GM23338 (cell line): ENCODE measurements at regions not wholly inside any gene's neighbourhood (a gene's known extent, or its start where the extent isn't known, plus 50 kb on each side); places are given as distances from the start of the nearest gene placed in this dataset.

Source experiments
- ATAC-seq: fragments of 200-7000 bp; cut with Tn5 transposase; 3 replicates; pipeline ENCODE4 v1.9.1; 2020
- DNase-seq: peaks from one replicate; pipeline ENCODE4 v3.0.0-alpha.2; 2015; ENCODE audit warnings: low spot score
- H2AFZ ChIP-seq: fragments of 200-600 bp; sonication (generic); 2 replicates; pipeline ENCODE4 v1.8.0; 2016; ENCODE audit warnings: antibody characterized with exemption, mild to moderate bottlenecking, moderate library complexity
- H3F3A ChIP-seq: fragments of 200-600 bp; sonication (generic); replicated peaks from 2 replicates; pipeline ENCODE4 v1.8.0; 2017; ENCODE audit warnings: antibody characterized with exemption, mixed run types, low read depth
- H3K27ac ChIP-seq: fragments of 200-600 bp; sonication (generic); 2 replicates; pipeline ENCODE4 v1.6.1; 2016; ENCODE audit warnings: low read depth
- H3K27me3 ChIP-seq: fragments of 200-600 bp; sonication (generic); 2 replicates; pipeline ENCODE4 v1.8.0; 2016; ENCODE audit warnings: mild to moderate bottlenecking, mixed run types, moderate library complexity; ENCODE audit not compliant: insufficient read depth
- H3K36me3 ChIP-seq: fragments of 200-600 bp; sonication (generic); 2 replicates; pipeline ENCODE4 v1.8.0; 2016; ENCODE audit warnings: mild to moderate bottlenecking; ENCODE audit not compliant: insufficient read depth
- H3K4me1 ChIP-seq: fragments of 200-600 bp; sonication (generic); 2 replicates; pipeline ENCODE4 v1.8.0; 2016; ENCODE audit warnings: mild to moderate bottlenecking, moderate library complexity; ENCODE audit not compliant: insufficient read depth
- H3K4me2 ChIP-seq: fragments of 200-600 bp; sonication (generic); 2 replicates; pipeline ENCODE4 v1.7.1; 2017; ENCODE audit warnings: mixed run types
- H3K4me3 ChIP-seq: fragments of 200-600 bp; sonication (generic); 2 replicates; pipeline ENCODE4 v1.6.1; 2016; ENCODE audit warnings: mixed run types
- H3K79me2 ChIP-seq: fragments of 200-600 bp; sonication (generic); replicated peaks from 2 replicates; pipeline ENCODE4 v1.8.0; 2017; ENCODE audit warnings: mild to moderate bottlenecking; ENCODE audit not compliant: insufficient read depth
- H3K9me2 ChIP-seq: fragments of 200-600 bp; sonication (generic); 2 replicates; pipeline ENCODE4 v1.8.0; 2017; ENCODE audit not compliant: insufficient read depth
- H4K20me1 ChIP-seq: fragments of 200-600 bp; sonication (generic); replicated peaks from 2 replicates; pipeline ENCODE4 v1.8.0; 2017; ENCODE audit warnings: mild to moderate bottlenecking; ENCODE audit not compliant: insufficient read depth
- H3K27ac Mint-ChIP-seq: 2 replicates; pipeline ENCODE4 v1.8.0; 2020; ENCODE audit warnings: inconsistent platforms, mild to moderate bottlenecking, moderate library complexity, mixed read lengths
- H3K27me3 Mint-ChIP-seq: 3 replicates; pipeline ENCODE4 v1.8.0; 2022; ENCODE audit warnings: low read depth, mild to moderate bottlenecking, moderate library complexity, mixed read lengths, inconsistent platforms; ENCODE audit not compliant: insufficient read depth, poor library complexity
- H3K36me3 Mint-ChIP-seq: 3 replicates; pipeline ENCODE4 v1.8.0; 2021; ENCODE audit warnings: low read depth, mild to moderate bottlenecking, inconsistent platforms, moderate library complexity, mixed read lengths
- H3K4me1 Mint-ChIP-seq: 3 replicates; pipeline ENCODE4 v1.8.0; 2020; ENCODE audit warnings: mild to moderate bottlenecking, inconsistent platforms, mixed read lengths
- H3K4me3 Mint-ChIP-seq: 3 replicates; pipeline ENCODE4 v1.8.0; 2021; ENCODE audit warnings: moderate library complexity, mild to moderate bottlenecking, inconsistent platforms, mixed read lengths
- H3K9me3 Mint-ChIP-seq: 3 replicates; pipeline ENCODE4 v1.8.0; 2020; ENCODE audit warnings: moderate library complexity, mild to moderate bottlenecking, inconsistent platforms, mixed read lengths
- CREB1 ChIP-seq: fragments of 250-450 bp; sonication (Bioruptor Pico); IDR thresholded peaks from 2 replicates; pipeline ENCODE4 v1.5.0; 2020; ENCODE audit warnings: low read depth, mild to moderate bottlenecking, moderate library complexity
- CTCF ChIP-seq, 2 experiments: fragments of 200-600 bp in 1 of 2; sonication (generic) in 1 of 2; conservative IDR thresholded peaks; 2 replicates each; pipeline versions ENCODE4 v1.5.1 to v1.6.1; 2016 to 2017; ENCODE audit warnings: antibody characterized with exemption in 2 of 2, low read depth in 2 of 2, mild to moderate bottlenecking in 2 of 2, moderate library complexity in 1 of 2
- ETS1 ChIP-seq: IDR thresholded peaks from 2 replicates; pipeline ENCODE4 v1.6.1; 2016; ENCODE audit warnings: antibody characterized with exemption
- EZH2 ChIP-seq: fragments of 200-600 bp; sonication (generic); IDR thresholded peaks from one replicate; pipeline ENCODE4 v1.8.0; 2017; ENCODE audit warnings: antibody characterized with exemption, mild to moderate bottlenecking, low read depth; ENCODE audit not compliant: unreplicated experiment
- EZH2phosphoT487 ChIP-seq: fragments of 200-600 bp; sonication (generic); IDR thresholded peaks from one replicate; pipeline ENCODE4 v1.8.1; 2018; ENCODE audit warnings: antibody characterized with exemption; ENCODE audit not compliant: unreplicated experiment
- JUNB ChIP-seq: IDR thresholded peaks from one replicate; pipeline ENCODE4 v1.6.1; 2016; ENCODE audit warnings: antibody characterized with exemption; ENCODE audit not compliant: unreplicated experiment
- NANOG ChIP-seq: IDR thresholded peaks from 2 replicates; pipeline ENCODE4 v1.6.1; 2016; ENCODE audit warnings: antibody characterized with exemption, borderline replicate concordance
- POLR2AphosphoS5 ChIP-seq: IDR thresholded peaks from 2 replicates; pipeline ENCODE4 v1.6.1; 2016; ENCODE audit warnings: antibody characterized with exemption, low read depth
- REST ChIP-seq: IDR thresholded peaks from one replicate; pipeline ENCODE4 v1.6.1; 2018; ENCODE audit warnings: antibody characterized with exemption; ENCODE audit not compliant: unreplicated experiment
- STAT1 ChIP-seq: IDR thresholded peaks from one replicate; pipeline ENCODE4 v1.6.1; 2016; ENCODE audit warnings: antibody characterized with exemption; ENCODE audit not compliant: unreplicated experiment
- ZNF114 ChIP-seq: fragments of 250-450 bp; sonication (Bioruptor Pico); IDR thresholded peaks from 2 replicates; pipeline ENCODE4 v1.5.0; 2020; ENCODE audit warnings: mild to moderate bottlenecking, moderate library complexity
- ZNF331 ChIP-seq: fragments of 250-450 bp; sonication (Bioruptor Pico); IDR thresholded peaks from 2 replicates; pipeline ENCODE4 v1.5.0; 2020; ENCODE audit warnings: low read depth, mild to moderate bottlenecking, moderate library complexity
- ZNF462 ChIP-seq: fragments of 250-450 bp; sonication (Bioruptor Pico); IDR thresholded peaks from 2 replicates; pipeline ENCODE4 v1.5.0; 2020; ENCODE audit warnings: mild to moderate bottlenecking, moderate library complexity

- no peak overlapping the region for H3K27ac Mint-ChIP-seq
- H3K36me3 Mint-ChIP-seq = no peaks in the 10 kb centered on the region
- H3K27ac ChIP-seq = no peak overlapping the region
- ATAC-seq (no peak), DNase-seq (no peak)
- H3F3A ChIP-seq = no peaks in the 10 kb centered on the region
- no peak overlapping the region for H3K4me3 Mint-ChIP-seq
- H3K79me2 ChIP-seq = no peaks in the 10 kb centered on the region
- no peaks in the 10 kb centered on the region for H3K9me3 Mint-ChIP-seq
- no peaks in the 10 kb centered on the region for H3K4me1 ChIP-seq
- no peak overlapping the region for H2AFZ ChIP-seq
- H3K4me3 ChIP-seq = no peak overlapping the region
- H3K27me3 ChIP-seq = no peaks in the 10 kb centered on the region
- no peaks in the 10 kb centered on the region for H3K4me1 Mint-ChIP-seq
- H3K27me3 Mint-ChIP-seq = no peaks in the 10 kb centered on the region
- H3K9me2 ChIP-seq = no peaks in the 10 kb centered on the region
- no peak overlapping the region for H3K4me2 ChIP-seq
- no peaks in the 10 kb centered on the region for H3K36me3 ChIP-seq
- no peaks in the 10 kb centered on the region for H4K20me1 ChIP-seq
- TF ChIP-seq ZNF331 (CRISPR knock-in tag) = no peak
- no peak for TF ChIP-seq EZH2
- no peak for TF ChIP-seq JUNB
- TF ChIP-seq POLR2AphosphoS5 = no peak
- TF ChIP-seq CTCF (conservative IDR thresholded peaks at IDR 0.05; ENCODE audit: low read depth in 2 of 2) = no peak
- no peak for TF ChIP-seq NANOG
- TF ChIP-seq ZNF462 = no peak
- no peak for TF ChIP-seq EZH2phosphoT487
- TF ChIP-seq ETS1 = no peak
- no peak for TF ChIP-seq CREB1
- no peak for TF ChIP-seq REST
- no peak for TF ChIP-seq STAT1
- TF ChIP-seq ZNF114 (CRISPR knock-in tag) = no peak
Measured at GRCh38 chr2:34161549-34161948, 562.5 kb upstream of the FAM98A start.
